ENCODE measurements at regions not wholly inside any gene's neighbourhood (a gene's known extent, or its start where the extent isn't known, plus 50 kb on each side); places are given as distances from the start of the nearest gene placed in this dataset.
"Not testable (repeated sequence)": the region's sequence is repeated elsewhere in the genome, so short reads cannot be mapped to it uniquely, and the experiment has no call there.

GRCh38 chr1:121006826-121007225 is 117.3 kb downstream of the PPIAL4A start:
- FAIRE-seq = not testable (repeated sequence)

- not testable (repeated sequence) for FAIRE-seq
Observed at GRCh38 chr1:121007755-121008154, 118.2 kb downstream of the PPIAL4A start.

- FAIRE-seq = not testable (repeated sequence)
Observed at GRCh38 chr1:121008512-121009215, 119.1 kb downstream of the PPIAL4A start.

- FAIRE-seq = not testable (repeated sequence)
Observed at GRCh38 chr1:121009216-121010057, 119.9 kb downstream of the PPIAL4A start.

- not testable (repeated sequence) for FAIRE-seq
Observed at GRCh38 chr1:121010141-121010540, 120.6 kb downstream of the PPIAL4A start.

- FAIRE-seq = not testable (repeated sequence)
Observed at GRCh38 chr1:121013181-121013580, 123.6 kb downstream of the PPIAL4A start.

- not testable (repeated sequence) for FAIRE-seq
Observed at GRCh38 chr1:121016182-121017028, 126.8 kb downstream of the PPIAL4A start.

GRCh38 chr1:121019715-121020349 is 130.3 kb downstream of the PPIAL4A start:
- FAIRE-seq = not testable (repeated sequence)

- FAIRE-seq = not testable (repeated sequence)
Observed at GRCh38 chr1:121020350-121021236, 131.0 kb downstream of the PPIAL4A start.

GRCh38 chr1:121021716-121022115 is 132.1 kb downstream of the PPIAL4A start:
- FAIRE-seq = not testable (repeated sequence)

- not testable (repeated sequence) for FAIRE-seq
Observed at GRCh38 chr1:121032878-121033494, 143.4 kb downstream of the PPIAL4A start.

- not testable (repeated sequence) for FAIRE-seq
Observed at GRCh38 chr1:121036792-121037191, 147.2 kb downstream of the PPIAL4A start.

GRCh38 chr1:121040974-121041373 is 143.2 kb downstream of the FAM72B start:
- not testable (repeated sequence) for FAIRE-seq

GRCh38 chr1:121041497-121041896 is 142.6 kb downstream of the FAM72B start:
- FAIRE-seq = not testable (repeated sequence)

GRCh38 chr1:121042882-121043281 is 141.3 kb downstream of the FAM72B start:
- FAIRE-seq = not testable (repeated sequence)

GRCh38 chr1:121048293-121048752 is 135.8 kb downstream of the FAM72B start:
- not testable (repeated sequence) for FAIRE-seq

GRCh38 chr1:121048769-121049443 is 135.2 kb downstream of the FAM72B start:
- not testable (repeated sequence) for FAIRE-seq

- FAIRE-seq = not testable (repeated sequence)
Observed at GRCh38 chr1:121050097-121050496, 134.0 kb downstream of the FAM72B start.

- not testable (repeated sequence) for FAIRE-seq
Observed at GRCh38 chr1:121051161-121051790, 132.9 kb downstream of the FAM72B start.

Measured in endometrium (tissue), 2 donors.